GM18861 (cell line): ENCODE measurements at regions not wholly inside any gene's neighbourhood (a gene's known extent, or its start where the extent isn't known, plus 50 kb on each side); places are given as distances from the start of the nearest gene placed in this dataset.
"Not testable (repeated sequence)": the region's sequence is repeated elsewhere in the genome, so short reads cannot be mapped to it uniquely, and the experiment has no call there.

Experiments used
- ATAC-seq: cut with Tn5 transposase; IDR thresholded peaks from one replicate; pipeline ENCODE4 v1.9.1; 2021; ENCODE audit not compliant: unreplicated experiment

GRCh38 chr1:90826024-90826423, 108.9 kb upstream of the BARHL2 start:
- ATAC-seq, result no peak

- no peak for ATAC-seq
Measured at GRCh38 chr1:90824551-90824950, 107.4 kb upstream of the BARHL2 start.

- no peak for ATAC-seq
Measured at GRCh38 chr1:90823686-90824085, 106.6 kb upstream of the BARHL2 start.

- no peak for ATAC-seq
Measured at GRCh38 chr1:90821788-90822359, 104.8 kb upstream of the BARHL2 start.

- peak; percentile 51 for ATAC-seq
Measured at GRCh38 chr1:90821152-90821787, 104.2 kb upstream of the BARHL2 start.

GRCh38 chr1:90820745-90821144, 103.6 kb upstream of the BARHL2 start:
- ATAC-seq, result no peak

GRCh38 chr1:90817399-90817798, 100.3 kb upstream of the BARHL2 start:
- ATAC-seq, result peak; percentile 64

- not testable (repeated sequence) for ATAC-seq
Measured at GRCh38 chr1:90812237-90812636, 95.1 kb upstream of the BARHL2 start.

- not testable (repeated sequence) for ATAC-seq
Measured at GRCh38 chr1:90811444-90811950, 94.4 kb upstream of the BARHL2 start.

GRCh38 chr1:90810681-90811080, 93.6 kb upstream of the BARHL2 start:
- no peak for ATAC-seq

- no peak for ATAC-seq
Measured at GRCh38 chr1:90809996-90810395, 92.9 kb upstream of the BARHL2 start.

GRCh38 chr1:90809093-90809492, 92.0 kb upstream of the BARHL2 start:
- ATAC-seq, result no peak

- ATAC-seq, result no peak
Measured at GRCh38 chr1:90807329-90807728, 90.2 kb upstream of the BARHL2 start.

- ATAC-seq, result no peak
Measured at GRCh38 chr1:90802622-90803021, 85.5 kb upstream of the BARHL2 start.

- ATAC-seq, result no peak
Measured at GRCh38 chr1:90800012-90800717, 83.1 kb upstream of the BARHL2 start.

- ATAC-seq, result no peak
Measured at GRCh38 chr1:90799326-90799725, 82.2 kb upstream of the BARHL2 start.

- no peak for ATAC-seq
Measured at GRCh38 chr1:90798883-90799282, 81.8 kb upstream of the BARHL2 start.

- ATAC-seq, result no peak
Measured at GRCh38 chr1:90798344-90798743, 81.2 kb upstream of the BARHL2 start.

- no peak for ATAC-seq
Measured at GRCh38 chr1:90795431-90795830, 78.3 kb upstream of the BARHL2 start.

GRCh38 chr1:90786709-90787108, 69.6 kb upstream of the BARHL2 start:
- no peak for ATAC-seq

GRCh38 chr1:90784186-90784847, 67.2 kb upstream of the BARHL2 start:
- no peak for ATAC-seq

GRCh38 chr1:90783181-90783580, 66.1 kb upstream of the BARHL2 start:
- ATAC-seq, result no peak
